Nephron progenitor cell (in vitro differentiated cells): ENCODE measurements at regions not wholly inside any gene's neighbourhood (a gene's known extent, or its start where the extent isn't known, plus 50 kb on each side); places are given as distances from the start of the nearest gene placed in this dataset.
"Not testable (repeated sequence)": the region's sequence is repeated elsewhere in the genome, so short reads cannot be mapped to it uniquely, and the experiment has no call there.

ENCODE experiments used
- DNase-seq: peaks from one replicate; pipeline ENCODE4 v3.0.0; 2021
- H3K27ac Mint-ChIP-seq: 2 replicates; pipeline ENCODE4 v1.8.0; 2021; ENCODE audit warnings: mild to moderate bottlenecking, moderate library complexity, mixed read lengths
- H3K27me3 Mint-ChIP-seq: 2 replicates; pipeline ENCODE4 v1.8.0; 2021; ENCODE audit warnings: mild to moderate bottlenecking, low read depth, mixed read lengths; ENCODE audit not compliant: poor library complexity
- H3K36me3 Mint-ChIP-seq: 2 replicates; pipeline ENCODE4 v1.8.0; 2021; ENCODE audit warnings: low read depth, mixed read lengths
- H3K4me1 Mint-ChIP-seq: 2 replicates; pipeline ENCODE4 v1.8.0; 2021; ENCODE audit warnings: mixed read lengths
- H3K4me3 Mint-ChIP-seq: 2 replicates; pipeline ENCODE4 v1.8.0; 2021; ENCODE audit warnings: mild to moderate bottlenecking, moderate library complexity, mixed read lengths
- H3K9me3 Mint-ChIP-seq: 2 replicates; pipeline ENCODE4 v1.8.0; 2021; ENCODE audit warnings: mild to moderate bottlenecking, moderate library complexity, mixed read lengths
- CTCF ChIP-seq: fragments of 200-600 bp; sonication (generic); IDR thresholded peaks from 2 replicates; pipeline ENCODE4 v1.5.0; 2021; ENCODE audit warnings: antibody characterized with exemption

GRCh38 chr3:55264919-55265318, 222.2 kb downstream of the WNT5A start:
- H3K36me3 Mint-ChIP-seq: no peaks in the 10 kb centered on the region
- TF ChIP-seq CTCF: no peak
- H3K27me3 Mint-ChIP-seq: peaks cover 3% of the 10 kb centered on the region
- H3K4me3 Mint-ChIP-seq: no peak overlapping the region
- no peak overlapping the region for H3K27ac Mint-ChIP-seq
- DNase-seq: no peak
- peaks cover 22% of the 10 kb centered on the region for H3K9me3 Mint-ChIP-seq
- no peaks in the 10 kb centered on the region for H3K4me1 Mint-ChIP-seq

- no peak for TF ChIP-seq CTCF
- peaks cover 2% of the 10 kb centered on the region for H3K4me1 Mint-ChIP-seq
- no peaks in the 10 kb centered on the region for H3K27me3 Mint-ChIP-seq
- H3K27ac Mint-ChIP-seq: no peak overlapping the region
- DNase-seq: no peak
- H3K4me3 Mint-ChIP-seq: no peak overlapping the region
- H3K36me3 Mint-ChIP-seq: peaks cover 14% of the 10 kb centered on the region
- peaks cover 37% of the 10 kb centered on the region for H3K9me3 Mint-ChIP-seq
Observed at GRCh38 chr3:55252921-55253320, 234.2 kb downstream of the WNT5A start.

- Mint-ChIP-seq H3K36me3 (peaks cover 16% of the 10 kb centered on the region), H3K4me1 (peaks cover 23% of the 10 kb centered on the region), H3K9me3 (peaks cover 42% of the 10 kb centered on the region)
- not testable (repeated sequence) for H3K4me3 Mint-ChIP-seq, DNase-seq, H3K27ac Mint-ChIP-seq, H3K27me3 Mint-ChIP-seq
Observed at GRCh38 chr3:55249156-55249555, 237.9 kb downstream of the WNT5A start.

- no peak for DNase-seq
- Mint-ChIP-seq H3K4me3 (no peak overlapping the region), H3K36me3 (peaks cover 13% of the 10 kb centered on the region), H3K4me1 (peaks cover 29% of the 10 kb centered on the region), H3K27ac (no peak overlapping the region), H3K9me3 (peaks cover 31% of the 10 kb centered on the region), H3K27me3 (peaks cover 4% of the 10 kb centered on the region)
- TF ChIP-seq CTCF: no peak
Observed at GRCh38 chr3:55247666-55248065, 239.4 kb downstream of the WNT5A start.

GRCh38 chr3:55246033-55246432, 241.1 kb downstream of the WNT5A start:
- H3K27ac Mint-ChIP-seq: no peak overlapping the region
- H3K4me3 Mint-ChIP-seq: no peak overlapping the region
- no peak for TF ChIP-seq CTCF

GRCh38 chr3:55245351-55245750, 241.8 kb downstream of the WNT5A start:
- TF ChIP-seq CTCF: no peak
- peaks cover 13% of the 10 kb centered on the region for H3K36me3 Mint-ChIP-seq
- H3K27ac Mint-ChIP-seq: no peak overlapping the region
- DNase-seq: no peak
- peaks cover 8% of the 10 kb centered on the region for H3K27me3 Mint-ChIP-seq
- H3K4me1 Mint-ChIP-seq: peaks cover 29% of the 10 kb centered on the region
- H3K4me3 Mint-ChIP-seq: no peak overlapping the region
- peaks cover 31% of the 10 kb centered on the region for H3K9me3 Mint-ChIP-seq

More at GRCh38 chr3:55246033-55246432, 241.1 kb downstream of the WNT5A start:
- Mint-ChIP-seq H3K9me3 (peaks cover 31% of the 10 kb centered on the region), H3K4me1 (peaks cover 29% of the 10 kb centered on the region), H3K36me3 (peaks cover 13% of the 10 kb centered on the region), H3K27me3 (peaks cover 8% of the 10 kb centered on the region)
- DNase-seq: no peak
